Epithelial cell of proximal tubule (primary cell): ENCODE measurements at regions not wholly inside any gene's neighbourhood (a gene's known extent, or its start where the extent isn't known, plus 50 kb on each side); places are given as distances from the start of the nearest gene placed in this dataset.

Experiments
- DNase-seq: peaks from one replicate; pipeline ENCODE4 v3.0.0-alpha.2; 2011; ENCODE audit warnings: low read depth
- H3K4me3 ChIP-seq: 2 replicates; pipeline ENCODE4 v1.5.1; 2011; ENCODE audit warnings: low read depth, mild to moderate bottlenecking, low read length
- CTCF ChIP-seq: conservative IDR thresholded peaks from 2 replicates; pipeline ENCODE4 v1.5.1; 2012; ENCODE audit warnings: low read depth, mild to moderate bottlenecking, low read length

DNA sequence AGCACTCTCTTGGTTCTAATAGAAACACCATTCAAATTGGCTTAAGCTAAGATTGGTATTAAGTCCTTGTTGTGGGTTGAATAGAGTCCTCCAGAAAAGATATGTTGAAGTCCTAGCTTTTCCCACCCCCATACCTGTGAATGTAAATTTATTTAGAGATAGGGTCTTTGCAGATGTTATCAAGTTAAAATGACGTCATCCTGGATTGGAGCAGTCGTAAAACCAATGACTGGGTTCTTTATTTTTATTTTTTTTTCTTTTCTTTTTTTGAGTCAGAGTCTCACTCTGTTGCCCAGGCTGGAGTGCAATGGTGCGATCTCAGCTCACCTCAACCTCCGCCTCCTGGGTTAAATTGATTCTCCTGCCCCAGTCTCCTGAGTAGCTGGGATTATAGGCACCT lies 658.6 kb upstream of the RBFOX1 start:
- H3K4me3 ChIP-seq: no peak overlapping the region
- no peak for DNase-seq
- no peak for TF ChIP-seq CTCF

DNA sequence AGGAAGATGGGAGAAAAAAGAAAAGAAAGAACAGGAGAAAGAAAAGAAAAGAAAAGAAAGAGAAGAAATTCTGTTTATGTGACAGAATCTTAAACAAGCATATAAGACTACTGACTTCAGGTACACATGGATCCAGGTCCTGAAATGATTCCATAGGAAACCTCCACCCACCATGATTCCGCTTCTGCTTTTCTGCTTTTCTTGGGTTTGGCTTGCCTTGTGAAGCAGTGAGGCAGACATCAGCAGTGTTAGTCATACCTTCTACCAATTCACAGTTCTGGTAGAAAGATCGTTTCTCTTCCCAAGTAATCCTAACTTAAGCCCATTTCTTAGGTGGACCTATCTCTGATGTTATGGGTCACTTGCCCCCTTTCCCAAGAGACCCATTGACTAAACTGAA lies 660.1 kb upstream of the RBFOX1 start:
- no peak for TF ChIP-seq CTCF
- no peak for DNase-seq
- no peak overlapping the region for H3K4me3 ChIP-seq

DNA sequence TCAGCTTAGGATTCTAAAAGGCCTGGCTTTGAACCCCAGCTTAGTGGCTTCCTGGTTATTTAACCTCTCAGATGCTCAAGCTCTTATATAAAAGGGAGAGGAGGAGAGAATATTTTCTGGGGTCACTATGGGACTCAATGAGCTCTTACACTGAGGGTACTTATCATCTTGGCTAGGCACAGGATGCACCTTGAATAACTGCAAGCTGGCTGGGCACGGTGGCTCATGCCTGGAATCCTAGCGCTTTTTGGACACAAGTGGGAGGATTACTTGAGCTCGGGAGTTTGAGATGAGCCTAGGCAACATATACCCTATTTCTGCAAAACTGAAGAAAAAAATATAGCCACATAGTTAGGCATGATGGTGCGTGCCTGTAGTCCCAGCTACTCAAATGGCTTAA lies 665.3 kb upstream of the RBFOX1 start:
- DNase-seq: no peak
- TF ChIP-seq CTCF: no peak
- H3K4me3 ChIP-seq: no peak overlapping the region

GRCh38 chr16:6665126-6665525 lies 667.5 kb upstream of the RBFOX1 start:
- H3K4me3 ChIP-seq: no peak overlapping the region
- no peak for TF ChIP-seq CTCF
- DNase-seq: no peak

- DNase-seq: no peak
- TF ChIP-seq CTCF: no peak
- no peak overlapping the region for H3K4me3 ChIP-seq
Measured at GRCh38 chr16:6663668-6664067, 669.0 kb upstream of the RBFOX1 start.

DNA sequence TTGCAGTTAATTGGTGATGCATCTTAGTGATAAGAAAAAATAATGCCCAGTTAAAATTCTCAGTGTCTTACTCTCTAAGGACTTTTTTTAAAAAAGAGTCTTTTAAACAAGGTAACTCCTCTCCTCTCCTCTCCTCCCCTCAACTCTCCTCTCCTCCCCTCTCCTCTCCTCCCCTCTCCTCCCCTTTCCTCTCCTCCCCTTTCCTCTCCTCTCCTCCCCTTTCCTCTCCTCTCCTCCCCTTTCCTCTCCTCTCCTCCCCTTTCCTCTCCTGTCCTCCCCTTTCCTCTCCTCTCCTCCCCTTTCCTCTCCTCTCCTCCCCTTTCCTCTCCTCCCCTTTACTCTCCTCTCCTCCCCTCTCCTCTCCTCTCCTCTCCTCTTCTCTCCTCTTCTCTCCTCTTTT lies 675.9 kb upstream of the RBFOX1 start:
- H3K4me3 ChIP-seq: no peak overlapping the region
- no peak for DNase-seq
- TF ChIP-seq CTCF: no peak

DNA sequence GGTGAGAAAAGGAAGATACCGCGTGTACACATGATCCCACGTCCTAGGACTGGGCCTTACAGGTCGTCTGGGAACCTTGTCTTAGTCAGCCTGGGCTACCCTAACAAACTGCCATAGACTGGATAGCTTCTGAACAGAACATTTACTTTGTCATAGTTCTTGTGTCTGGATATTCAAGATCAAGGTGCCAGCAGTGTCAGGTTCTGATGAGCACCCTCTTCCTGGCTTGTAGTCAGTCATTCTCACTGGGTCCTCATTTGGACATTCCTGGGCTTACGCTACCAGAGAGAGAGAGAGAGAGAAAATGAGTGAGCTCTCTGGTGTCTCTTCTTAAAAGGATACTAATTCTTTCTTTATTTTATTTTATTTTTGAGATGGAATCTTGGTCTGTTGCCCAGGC lies 685.8 kb upstream of the RBFOX1 start:
- H3K4me3 ChIP-seq: no peak overlapping the region
- DNase-seq: no peak
- TF ChIP-seq CTCF: no peak
